Neural cell (in vitro differentiated cells): ENCODE measurements at regions not wholly inside any gene's neighbourhood (a gene's known extent, or its start where the extent isn't known, plus 50 kb on each side); places are given as distances from the start of the nearest gene placed in this dataset.

Experiments
- H2AFZ ChIP-seq: fragments of 200-600, 300-800 bp; sonication (generic), shearing (Covaris generic); 2 replicates; pipeline ENCODE4 v1.6.0; 2014; ENCODE audit warnings: low read depth, mild to moderate bottlenecking, antibody characterized with exemption, low read length, moderate library complexity
- H3F3A ChIP-seq: fragments of 200-600 bp; shearing (Covaris generic); 2 replicates; pipeline ENCODE4 v1.6.1; 2016; ENCODE audit warnings: mild to moderate bottlenecking, moderate library complexity, mixed read lengths, antibody characterized with exemption, low read length; ENCODE audit not compliant: insufficient read depth, poor library complexity, severe bottlenecking
- H3K27ac ChIP-seq: fragments of 200-600, 300-800 bp; sonication (generic), shearing (Covaris generic); 2 replicates; pipeline ENCODE4 v1.5.1; 2014; ENCODE audit warnings: mild to moderate bottlenecking, low read length, moderate library complexity
- H3K27me3 ChIP-seq: fragments of 300-800, 200-600 bp; sonication (generic), shearing (Covaris generic); 2 replicates; pipeline ENCODE4 v1.6.0; 2014; ENCODE audit warnings: mild to moderate bottlenecking, low read depth, low read length, moderate library complexity; ENCODE audit not compliant: insufficient read depth
- H3K36me3 ChIP-seq: fragments of 300-800, 200-600 bp; sonication (generic), shearing (Covaris generic); 2 replicates; pipeline ENCODE4 v1.5.1; 2014; ENCODE audit warnings: mild to moderate bottlenecking, antibody characterized with exemption, low read length, moderate library complexity; ENCODE audit not compliant: insufficient read depth
- H3K4me2 ChIP-seq: fragments of 300-800, 200-600 bp; sonication (generic), shearing (Covaris generic); 2 replicates; pipeline ENCODE4 v1.6.0; 2014; ENCODE audit warnings: mild to moderate bottlenecking, low read length
- H3K4me3 ChIP-seq: fragments of 300-800, 200-600 bp; sonication (generic), shearing (Covaris generic); 2 replicates; pipeline ENCODE4 v1.5.1; 2014; ENCODE audit warnings: mild to moderate bottlenecking, low read length, moderate library complexity
- H3K79me2 ChIP-seq: fragments of 200-600 bp; shearing (Covaris generic); replicated peaks from 2 replicates; pipeline ENCODE4 v1.6.0; 2014; ENCODE audit warnings: mild to moderate bottlenecking, low read length, moderate library complexity; ENCODE audit not compliant: insufficient read depth
- H3K9ac ChIP-seq: fragments of 300-800, 200-600 bp; sonication (generic), shearing (Covaris generic); 2 replicates; pipeline ENCODE4 v1.6.1; 2016; ENCODE audit warnings: mild to moderate bottlenecking, low read length, mixed read lengths
- H3K9me2 ChIP-seq: fragments of 200-600 bp; shearing (Covaris generic); 2 replicates; pipeline ENCODE4 v1.6.1; 2016; ENCODE audit warnings: mild to moderate bottlenecking, low read length, mixed read lengths; ENCODE audit not compliant: insufficient read depth
- H3K9me3 ChIP-seq: fragments of 200-600, 300-800 bp; sonication (generic), shearing (Covaris generic); 2 replicates; pipeline ENCODE4 v1.6.1; 2016; ENCODE audit warnings: mild to moderate bottlenecking, mixed run types, low read length, moderate library complexity, mixed read lengths
- H4K20me1 ChIP-seq: fragments of 200-600 bp; shearing (Covaris generic); 2 replicates; pipeline ENCODE4 v1.6.1; 2016; ENCODE audit warnings: mild to moderate bottlenecking, mixed run types; ENCODE audit not compliant: insufficient read depth
- EP300 ChIP-seq: fragments of 450-650 bp; conservative IDR thresholded peaks from 2 replicates; pipeline ENCODE4 v1.6.1; 2014; ENCODE audit warnings: antibody characterized with exemption, mild to moderate bottlenecking, moderate library complexity; ENCODE audit not compliant: poor library complexity, severe bottlenecking
- EZH2 ChIP-seq: fragments of 200-600, 300-800 bp; shearing (Covaris generic), sonication (generic); IDR thresholded peaks from 2 replicates; pipeline ENCODE4 v1.6.1; 2014; ENCODE audit warnings: antibody characterized with exemption, low read length, borderline replicate concordance, mild to moderate bottlenecking; ENCODE audit not compliant: insufficient read depth, poor library complexity, severe bottlenecking
- MXI1 ChIP-seq: fragments of 450-650 bp; conservative IDR thresholded peaks from 2 replicates; pipeline ENCODE4 v1.6.1; 2014; ENCODE audit warnings: antibody characterized with exemption, mild to moderate bottlenecking; ENCODE audit not compliant: poor library complexity, severe bottlenecking
- POLR2AphosphoS5 ChIP-seq: IDR thresholded peaks from 2 replicates; pipeline ENCODE4 v1.6.1; 2012
- RAD21 ChIP-seq: fragments of 450-650 bp; conservative IDR thresholded peaks from 2 replicates; pipeline ENCODE4 v1.6.1; 2014; ENCODE audit warnings: antibody characterized with exemption, mild to moderate bottlenecking, moderate library complexity
- REST ChIP-seq: IDR thresholded peaks from 2 replicates; pipeline ENCODE4 v1.6.1; 2012; ENCODE audit warnings: borderline replicate concordance
- SMC3 ChIP-seq: fragments of 450-650 bp; conservative IDR thresholded peaks from 2 replicates; pipeline ENCODE4 v1.6.1; 2014; ENCODE audit warnings: antibody characterized with exemption, mild to moderate bottlenecking, moderate library complexity; ENCODE audit not compliant: poor library complexity
- TAF1 ChIP-seq: IDR thresholded peaks from 2 replicates; pipeline ENCODE4 v1.6.1; 2012; ENCODE audit warnings: low read depth
- TF ChIP-seq, protein P1 (sequence below): fragments of 450-650 bp; IDR thresholded peaks from 2 replicates; pipeline ENCODE4 v1.5.1; 2014; ENCODE audit warnings: antibody characterized with exemption, mild to moderate bottlenecking, moderate library complexity; ENCODE audit not compliant: poor library complexity, severe bottlenecking

GRCh38 chrX:87900320-87900908, 382.8 kb downstream of the KLHL4 start:
- no peak overlapping the region for H3K4me2 ChIP-seq
- no peaks in the 10 kb centered on the region for H3K9me2 ChIP-seq
- H3K27me3 ChIP-seq = no peaks in the 10 kb centered on the region
- H4K20me1 ChIP-seq = no peaks in the 10 kb centered on the region
- no peaks in the 10 kb centered on the region for H3K36me3 ChIP-seq
- no peak overlapping the region for H2AFZ ChIP-seq
- no peak overlapping the region for H3K4me3 ChIP-seq
- no peaks in the 10 kb centered on the region for H3K9me3 ChIP-seq
- H3K79me2 ChIP-seq = no peaks in the 10 kb centered on the region
- no peaks in the 10 kb centered on the region for H3F3A ChIP-seq
- H3K27ac ChIP-seq = no peak overlapping the region
- H3K9ac ChIP-seq = no peak overlapping the region
- TF ChIP-seq EZH2 (no peak), EP300 (no peak), SMC3 (no peak), REST (no peak), RAD21 (no peak), MXI1 (no peak), POLR2AphosphoS5 (no peak), TAF1 (no peak)
- TF ChIP-seq, protein P1, sequence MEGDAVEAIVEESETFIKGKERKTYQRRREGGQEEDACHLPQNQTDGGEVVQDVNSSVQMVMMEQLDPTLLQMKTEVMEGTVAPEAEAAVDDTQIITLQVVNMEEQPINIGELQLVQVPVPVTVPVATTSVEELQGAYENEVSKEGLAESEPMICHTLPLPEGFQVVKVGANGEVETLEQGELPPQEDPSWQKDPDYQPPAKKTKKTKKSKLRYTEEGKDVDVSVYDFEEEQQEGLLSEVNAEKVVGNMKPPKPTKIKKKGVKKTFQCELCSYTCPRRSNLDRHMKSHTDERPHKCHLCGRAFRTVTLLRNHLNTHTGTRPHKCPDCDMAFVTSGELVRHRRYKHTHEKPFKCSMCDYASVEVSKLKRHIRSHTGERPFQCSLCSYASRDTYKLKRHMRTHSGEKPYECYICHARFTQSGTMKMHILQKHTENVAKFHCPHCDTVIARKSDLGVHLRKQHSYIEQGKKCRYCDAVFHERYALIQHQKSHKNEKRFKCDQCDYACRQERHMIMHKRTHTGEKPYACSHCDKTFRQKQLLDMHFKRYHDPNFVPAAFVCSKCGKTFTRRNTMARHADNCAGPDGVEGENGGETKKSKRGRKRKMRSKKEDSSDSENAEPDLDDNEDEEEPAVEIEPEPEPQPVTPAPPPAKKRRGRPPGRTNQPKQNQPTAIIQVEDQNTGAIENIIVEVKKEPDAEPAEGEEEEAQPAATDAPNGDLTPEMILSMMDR = no peak

GRCh38 chrX:87901060-87901459, 383.5 kb downstream of the KLHL4 start:
- no peak overlapping the region for H2AFZ ChIP-seq
- no peaks in the 10 kb centered on the region for H3K79me2 ChIP-seq
- no peak overlapping the region for H3K27ac ChIP-seq
- no peaks in the 10 kb centered on the region for H4K20me1 ChIP-seq
- no peaks in the 10 kb centered on the region for H3K9me3 ChIP-seq
- TF ChIP-seq REST = no peak
- TF ChIP-seq EZH2 = no peak
- no peak for TF ChIP-seq SMC3
- TF ChIP-seq, protein P1 = no peak
- H3K9ac ChIP-seq = no peak overlapping the region
- H3K4me2 ChIP-seq = no peak overlapping the region
- no peaks in the 10 kb centered on the region for H3F3A ChIP-seq
- no peaks in the 10 kb centered on the region for H3K27me3 ChIP-seq
- H3K4me3 ChIP-seq = no peak overlapping the region
- H3K36me3 ChIP-seq = no peaks in the 10 kb centered on the region
- H3K9me2 ChIP-seq = no peaks in the 10 kb centered on the region
